Anterior cingulate cortex (tissue), 58 donors: ENCODE measurements at regions not wholly inside any gene's neighbourhood (a gene's known extent, or its start where the extent isn't known, plus 50 kb on each side); places are given as distances from the start of the nearest gene placed in this dataset.
"Not testable (repeated sequence)": the region's sequence is repeated elsewhere in the genome, so short reads cannot be mapped to it uniquely, and the experiment has no call there.

ENCODE experiments used
- DNase-seq, 58 donors: peaks; one replicate each; lab custom pipeline; 2025; lab: John Stamatoyannopoulos, UW

DNA sequence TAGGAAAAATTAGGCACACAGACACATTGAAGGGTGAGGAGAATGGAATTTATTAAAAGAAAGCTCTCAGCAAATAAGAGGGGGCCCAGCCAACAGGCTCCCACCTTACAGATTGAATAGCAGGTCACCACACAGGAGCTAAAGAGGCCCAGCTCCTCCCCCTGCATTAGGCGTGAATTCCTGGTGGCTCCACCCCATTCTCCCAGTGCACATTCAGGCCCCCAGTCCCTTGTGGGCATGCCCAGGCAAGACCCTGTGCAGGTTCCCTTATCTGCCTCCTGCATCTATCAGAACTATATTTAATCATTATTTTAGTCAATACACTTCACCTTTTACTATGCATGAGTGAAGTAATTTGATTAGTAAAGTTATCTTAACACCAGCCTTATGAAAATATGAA lies 856.3 kb upstream of the NDST4 start:
- DNase-seq: no peak

DNA sequence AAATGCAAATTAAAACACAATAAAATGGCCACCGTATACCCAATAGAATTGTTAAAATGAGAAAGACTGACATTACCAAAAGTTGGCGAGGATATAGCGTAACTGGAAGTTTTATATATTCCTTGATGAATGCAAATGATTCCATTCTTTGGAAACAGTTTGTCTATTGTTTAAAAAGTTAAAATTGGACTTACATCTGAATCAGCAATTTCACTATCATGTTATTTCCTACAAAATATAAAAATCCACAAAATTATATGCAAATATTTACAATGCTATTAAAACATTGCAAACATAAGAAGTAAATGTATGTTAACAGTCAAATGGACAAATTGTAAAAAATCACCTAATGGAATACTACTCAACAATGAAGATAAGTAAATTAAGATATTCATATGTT lies 852.2 kb upstream of the NDST4 start:
- DNase-seq: no peak

DNA sequence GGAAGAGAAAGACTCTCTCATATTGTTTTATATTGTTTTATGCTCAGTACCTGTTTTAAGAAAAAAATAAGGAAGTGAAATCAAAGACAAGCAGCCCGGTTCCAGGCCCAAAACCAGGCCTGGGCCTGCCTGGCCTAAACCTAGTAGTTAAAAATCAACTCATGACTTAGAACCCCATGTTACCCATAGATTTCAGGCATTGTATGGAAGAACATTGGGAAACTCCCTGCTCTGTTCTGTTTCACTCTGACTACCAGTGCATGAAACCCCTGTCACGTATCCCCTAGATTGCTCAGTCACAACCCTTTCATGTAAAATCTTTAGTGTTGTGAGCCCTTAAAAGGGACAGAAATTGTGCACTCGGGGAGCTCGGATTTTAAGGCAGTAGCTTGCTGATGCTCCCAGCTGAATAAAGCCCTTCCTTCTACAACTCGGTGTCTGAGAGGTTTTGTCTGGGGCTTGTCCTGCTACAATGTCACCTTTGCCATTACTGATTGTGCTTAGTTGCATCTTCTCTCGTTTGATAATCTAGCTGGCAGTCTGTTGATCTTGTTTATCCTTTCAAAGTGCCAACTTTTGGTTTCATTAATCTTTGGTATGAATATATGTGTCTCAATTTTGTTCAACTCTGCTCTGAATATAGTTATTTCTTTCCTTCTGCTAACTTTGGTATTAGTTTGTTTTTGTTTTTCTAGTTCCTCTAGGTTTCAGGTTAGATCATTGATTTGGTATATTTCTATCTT lies 842.8 kb upstream of the NDST4 start:
- not testable (repeated sequence) for DNase-seq

DNA sequence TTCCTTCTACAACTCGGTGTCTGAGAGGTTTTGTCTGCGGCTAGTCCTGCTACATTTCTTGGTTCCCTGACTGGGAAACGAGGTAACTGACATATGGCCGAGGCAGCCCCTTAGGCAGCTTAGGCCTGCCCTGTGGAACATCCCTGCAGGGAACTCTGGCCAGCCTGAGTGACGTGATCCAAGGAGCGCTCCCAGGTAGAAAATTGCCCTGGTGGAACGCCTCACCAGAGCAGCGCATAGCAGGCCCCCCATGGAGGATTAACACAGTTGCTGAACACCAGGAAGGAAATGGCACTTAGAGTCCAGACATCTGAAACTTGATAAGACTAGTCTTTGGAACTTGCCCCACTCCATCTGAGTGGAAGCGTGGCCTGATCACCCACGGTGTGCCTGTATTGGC lies 837.4 kb upstream of the NDST4 start:
- DNase-seq: no peak

DNA sequence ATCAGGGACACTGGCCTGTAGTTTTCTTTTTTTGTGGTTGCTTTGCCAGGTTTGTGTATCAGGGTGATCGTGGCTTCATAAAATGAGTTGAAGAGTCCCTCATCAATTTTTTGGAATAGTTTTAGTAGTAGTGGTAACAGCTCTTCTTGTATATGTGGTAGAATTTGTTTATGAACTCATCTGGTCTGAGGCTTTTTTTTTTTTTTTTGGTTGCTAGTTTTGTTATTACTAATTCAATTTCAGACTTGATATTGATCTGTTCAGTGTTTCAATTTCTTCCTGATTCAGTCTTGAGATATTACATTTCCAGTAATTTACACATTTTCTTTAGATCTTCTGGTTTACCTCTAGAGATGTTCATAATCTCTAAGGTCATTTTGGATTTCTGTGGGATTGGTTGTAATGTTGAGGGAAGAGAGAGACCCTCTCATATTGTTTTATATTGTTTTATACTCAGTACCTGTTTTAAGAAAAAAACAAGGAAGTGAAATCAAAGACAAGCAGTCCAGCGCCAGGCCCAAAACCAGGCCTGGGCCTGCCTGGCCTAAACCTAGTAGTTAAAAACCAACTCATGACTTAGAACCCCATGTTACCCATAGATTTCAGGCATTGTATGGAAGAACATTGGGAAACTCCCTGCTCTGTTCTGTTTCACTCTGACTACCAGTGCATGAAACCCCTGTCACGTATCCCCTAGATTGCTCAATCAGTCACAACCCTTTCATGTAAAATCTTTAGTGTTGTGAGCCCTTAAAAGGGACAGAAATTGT lies 836.7 kb upstream of the NDST4 start:
- not testable (repeated sequence) for DNase-seq

DNA sequence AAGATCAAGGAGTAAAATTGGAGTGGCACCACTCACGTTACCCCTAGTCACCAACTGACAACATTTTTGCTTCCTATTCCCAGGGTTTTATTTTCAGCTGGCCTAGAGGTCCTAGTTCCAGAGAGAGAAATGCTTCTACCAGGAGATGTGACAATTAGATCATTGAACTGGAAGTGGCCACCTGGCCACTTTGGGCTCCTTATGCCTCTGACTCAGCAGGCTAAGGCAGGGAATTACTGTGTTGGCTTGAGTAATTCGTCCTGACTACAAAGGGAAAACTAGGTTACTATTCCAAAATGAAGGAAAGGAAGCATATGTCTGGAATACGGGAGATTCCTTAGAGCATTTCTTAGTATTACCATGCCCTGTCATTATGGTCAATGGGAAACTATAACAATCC lies 831.6 kb upstream of the NDST4 start:
- no peak for DNase-seq

GRCh38 chr4:115944146-115944905 lies 830.9 kb upstream of the NDST4 start:
- DNase-seq: no peak

- DNase-seq: no peak
Observed at GRCh38 chr4:115938764-115939443, 825.5 kb upstream of the NDST4 start.

GRCh38 chr4:115929373-115929772 lies 816.0 kb upstream of the NDST4 start:
- DNase-seq: no peak

GRCh38 chr4:115927382-115927781 lies 814.0 kb upstream of the NDST4 start:
- no peak for DNase-seq

GRCh38 chr4:115923152-115923551 lies 809.7 kb upstream of the NDST4 start:
- DNase-seq: no peak

DNA sequence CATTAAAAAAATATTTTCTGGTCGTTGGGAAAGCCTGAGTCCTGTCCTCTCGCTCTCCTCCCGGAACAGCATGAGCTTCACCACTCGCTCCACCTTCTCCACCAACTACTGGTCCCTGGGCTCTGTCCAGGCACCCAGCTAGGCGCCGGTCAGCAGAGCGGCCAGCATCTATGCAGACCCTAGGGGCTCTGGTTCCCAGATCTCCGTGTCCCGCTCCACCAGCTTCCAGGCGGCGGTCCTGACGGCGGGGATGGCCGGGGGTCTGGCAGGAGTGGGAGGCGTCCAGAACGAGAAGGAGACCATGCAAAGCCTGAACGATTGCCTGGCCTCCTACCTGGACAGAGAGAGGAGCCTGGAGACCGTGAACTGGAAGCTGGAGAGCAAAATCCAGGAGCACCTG lies 807.2 kb upstream of the NDST4 start:
- no peak for DNase-seq

GRCh38 chr4:115918149-115918548 lies 804.7 kb upstream of the NDST4 start:
- no peak for DNase-seq

GRCh38 chr4:115906428-115906827 lies 793.0 kb upstream of the NDST4 start:
- DNase-seq: no peak

GRCh38 chr4:115883847-115884246 lies 770.4 kb upstream of the NDST4 start:
- DNase-seq: no peak

DNA sequence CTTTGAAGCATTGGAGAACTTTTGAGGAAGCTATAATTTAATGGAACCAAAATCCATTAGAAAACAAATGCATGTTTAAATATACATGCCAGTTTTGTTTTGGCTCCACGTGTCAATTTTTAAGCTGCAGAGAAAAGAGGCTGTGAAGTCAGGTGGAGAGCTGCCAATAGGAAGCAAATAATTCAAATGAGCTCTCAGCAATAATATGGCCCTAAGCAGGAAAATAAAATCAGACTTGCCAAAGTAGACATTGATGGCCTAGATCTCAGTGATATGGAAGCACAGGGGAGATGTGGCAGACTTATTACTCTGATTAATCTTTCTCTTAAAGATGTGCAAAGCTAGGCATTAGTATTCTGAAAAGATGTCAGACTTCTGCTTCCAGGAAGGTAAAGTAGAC lies 769.8 kb upstream of the NDST4 start:
- DNase-seq: no peak

- DNase-seq: no peak
Observed at GRCh38 chr4:115873048-115873447, 759.6 kb upstream of the NDST4 start.

DNA sequence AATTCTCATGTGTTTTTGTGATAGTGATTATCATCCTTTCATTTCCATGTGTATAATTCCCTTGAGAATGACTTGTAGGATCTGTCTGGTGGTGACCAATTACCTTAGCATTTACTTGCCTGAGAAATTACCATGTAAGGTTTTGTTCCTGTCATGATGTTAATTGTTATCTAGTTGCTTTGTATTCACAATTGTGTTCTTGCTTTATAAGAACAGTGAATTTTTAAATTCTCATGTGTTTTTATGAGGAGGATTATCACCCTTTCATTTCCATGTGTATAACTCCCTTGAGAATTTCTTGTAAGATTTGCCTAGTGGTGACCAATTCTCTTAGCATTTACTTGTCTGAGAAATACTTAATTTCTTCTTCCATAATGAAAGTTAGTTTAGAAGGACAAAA lies 758.2 kb upstream of the NDST4 start:
- DNase-seq: no peak

- no peak for DNase-seq
Observed at GRCh38 chr4:115866364-115866896, 753.0 kb upstream of the NDST4 start.

GRCh38 chr4:115865736-115866135 lies 752.3 kb upstream of the NDST4 start:
- DNase-seq: no peak

DNA sequence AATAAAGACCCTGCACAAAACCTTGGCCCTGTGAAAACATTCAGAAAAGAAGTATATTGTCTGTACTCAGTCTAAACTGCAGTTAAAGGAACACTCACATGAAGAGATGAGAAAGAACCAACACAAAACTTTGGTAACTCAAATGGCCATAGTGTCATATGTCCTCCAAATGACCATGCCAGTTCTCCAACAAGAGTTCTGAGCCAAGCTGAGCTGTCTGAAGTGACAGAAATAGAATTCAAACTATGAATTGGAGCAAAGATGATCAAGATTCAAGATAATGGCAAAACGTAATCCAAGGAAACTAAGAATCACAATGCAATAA lies 739.3 kb upstream of the NDST4 start:
- no peak for DNase-seq
